Trophoblast cell (in vitro differentiated cells and primary cell): ENCODE measurements at regions not wholly inside any gene's neighbourhood (a gene's known extent, or its start where the extent isn't known, plus 50 kb on each side); places are given as distances from the start of the nearest gene placed in this dataset.

Experiments used
- DNase-seq, 2 donors: peaks; one replicate each; pipeline ENCODE4 v3.0.0-alpha.2; 2016
- H2AFZ ChIP-seq: 2 replicates; pipeline ENCODE4 v1.6.1; 2013; ENCODE audit warnings: low read length, moderate library complexity, mild to moderate bottlenecking; ENCODE audit not compliant: insufficient read depth, poor library complexity
- H2AK5ac ChIP-seq: 2 replicates; pipeline ENCODE4 v1.6.1; 2013; ENCODE audit warnings: mild to moderate bottlenecking, low read length
- H2BK120ac ChIP-seq: 2 replicates; pipeline ENCODE4 v1.6.1; 2013; ENCODE audit warnings: low read length, mild to moderate bottlenecking, moderate library complexity; ENCODE audit not compliant: insufficient read depth, poor library complexity
- H2BK12ac ChIP-seq: 2 replicates; pipeline ENCODE4 v1.6.1; 2013; ENCODE audit warnings: mild to moderate bottlenecking, low read length, moderate library complexity
- H2BK5ac ChIP-seq: 2 replicates; pipeline ENCODE4 v1.6.1; 2013; ENCODE audit warnings: low read length, low read depth, moderate library complexity, mild to moderate bottlenecking; ENCODE audit not compliant: poor library complexity
- H3K14ac ChIP-seq: 2 replicates; pipeline ENCODE4 v1.6.1; 2013; ENCODE audit warnings: mild to moderate bottlenecking, low read length
- H3K18ac ChIP-seq: 2 replicates; pipeline ENCODE4 v1.6.1; 2013; ENCODE audit warnings: mild to moderate bottlenecking, low read length
- H3K23ac ChIP-seq: 2 replicates; pipeline ENCODE4 v1.6.1; 2013; ENCODE audit warnings: low read length
- H3K27ac ChIP-seq: 2 replicates; pipeline ENCODE4 v1.5.1; 2013; ENCODE audit warnings: low read depth, mild to moderate bottlenecking, inconsistent platforms, low read length, moderate library complexity
- H3K27me3 ChIP-seq: 2 replicates; pipeline ENCODE4 v1.6.1; 2013; ENCODE audit warnings: inconsistent platforms, mild to moderate bottlenecking, low read length, moderate library complexity; ENCODE audit not compliant: insufficient read depth
- H3K36me3 ChIP-seq, 2 experiments: 1 replicate in 1 of 2; 2 replicates in 1 of 2; pipeline ENCODE4 v1.6.1; 2013; ENCODE audit warnings: low read length in 2 of 2, mild to moderate bottlenecking in 2 of 2, moderate library complexity in 1 of 2; ENCODE audit not compliant: insufficient read depth in 2 of 2, control insufficient read depth in 1 of 2
- H3K4ac ChIP-seq: 2 replicates; pipeline ENCODE4 v1.6.1; 2013; ENCODE audit warnings: low read depth, mild to moderate bottlenecking, low read length, moderate library complexity
- H3K4me1 ChIP-seq, 2 experiments: 1 replicate in 1 of 2; 2 replicates in 1 of 2; pipeline ENCODE4 v1.6.1; 2013; ENCODE audit warnings: low read length in 2 of 2, mild to moderate bottlenecking in 2 of 2, moderate library complexity in 1 of 2; ENCODE audit not compliant: insufficient read depth in 2 of 2, control insufficient read depth in 1 of 2
- H3K4me2 ChIP-seq: 2 replicates; pipeline ENCODE4 v1.6.1; 2013; ENCODE audit warnings: inconsistent platforms, mild to moderate bottlenecking, low read length, moderate library complexity
- H3K4me3 ChIP-seq: 2 replicates; pipeline ENCODE4 v1.5.1; 2013; ENCODE audit warnings: mild to moderate bottlenecking, low read depth, low read length, inconsistent platforms
- H3K79me1 ChIP-seq: one replicate; pipeline ENCODE4 v1.6.1; 2013; ENCODE audit warnings: low read length
- H3K79me2 ChIP-seq: 2 replicates; pipeline ENCODE4 v1.6.1; 2013; ENCODE audit warnings: low read length, mild to moderate bottlenecking; ENCODE audit not compliant: control insufficient read depth, insufficient read depth, poor library complexity
- H3K9ac ChIP-seq: 2 replicates; pipeline ENCODE4 v1.6.1; 2013; ENCODE audit warnings: mild to moderate bottlenecking, low read length
- H3K9me3 ChIP-seq: 2 replicates; pipeline ENCODE4 v1.6.1; 2013; ENCODE audit warnings: low read depth, mild to moderate bottlenecking, control low read depth, inconsistent platforms, low read length; ENCODE audit not compliant: insufficient read depth
- H4K12ac ChIP-seq: 2 replicates; pipeline ENCODE4 v1.6.1; 2013; ENCODE audit warnings: low read depth, mild to moderate bottlenecking, low read length, moderate library complexity
- H4K8ac ChIP-seq: 2 replicates; pipeline ENCODE4 v1.6.1; 2013; ENCODE audit warnings: low read depth, mild to moderate bottlenecking, low read length, moderate library complexity
- H4K91ac ChIP-seq: one replicate; pipeline ENCODE4 v1.6.1; 2013; ENCODE audit warnings: low read depth, mild to moderate bottlenecking, low read length, moderate library complexity
- WGBS: extraction: QIAGEN DNeasy Blood & Tissue Kit; methylation state at CpG from one replicate; pipeline ENCODE4 v1.1.7; 2013; ENCODE audit warnings: missing lambda C conversion rate; ENCODE audit not compliant: insufficient read length, insufficient coverage; ENCODE audit errors: extremely low coverage; 5-methylcytosine and 5-hydroxymethylcytosine counted together

DNA sequence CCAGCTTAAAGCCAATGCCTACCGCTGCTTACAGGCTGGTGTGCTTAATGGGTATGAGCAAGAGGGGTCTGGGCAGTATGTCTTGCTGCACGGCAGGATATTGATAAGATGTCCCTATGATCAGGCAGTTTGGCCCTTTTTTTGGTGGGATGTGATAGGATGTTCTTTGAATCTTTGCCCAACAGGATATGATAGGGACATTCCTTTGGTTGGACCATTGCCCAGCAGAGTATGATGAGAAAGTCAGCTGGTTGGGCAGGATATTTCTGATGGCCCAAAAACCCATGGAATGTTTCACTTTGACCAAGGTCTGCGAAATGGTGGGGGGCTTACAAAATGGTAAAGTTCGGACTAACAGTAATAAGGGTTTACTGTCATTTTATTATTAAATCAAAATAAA, 1060.6 kb downstream of the STIM2 start:
- DNase-seq, result no peak
- Histone ChIP-seq H2AK5ac (no peak overlapping the region), H3K27ac (no peak overlapping the region), H3K9ac (no peak overlapping the region), H4K91ac (no peak overlapping the region), H3K79me1 (no peaks in the 10 kb centered on the region), H3K23ac (no peak overlapping the region), H4K12ac (no peak overlapping the region), H3K27me3 (no peaks in the 10 kb centered on the region), H3K9me3 (no peaks in the 10 kb centered on the region), H3K4me1 (no peaks in the 10 kb centered on the region), H3K18ac (no peak overlapping the region), H2BK12ac (no peak overlapping the region), H2BK120ac (no peak overlapping the region), H3K4me3 (peak overlapping the region; percentile 54), H3K79me2 (no peaks in the 10 kb centered on the region), H2AFZ (no peak overlapping the region), H2BK5ac (no peak overlapping the region), H3K4ac (no peak overlapping the region), H3K4me2 (no peak overlapping the region), H4K8ac (no peak overlapping the region), H3K14ac (no peak overlapping the region), H3K36me3 (no peaks in the 10 kb centered on the region)
- no CpG with 5 or more reads among the region's 4 CpGs for WGBS

DNA sequence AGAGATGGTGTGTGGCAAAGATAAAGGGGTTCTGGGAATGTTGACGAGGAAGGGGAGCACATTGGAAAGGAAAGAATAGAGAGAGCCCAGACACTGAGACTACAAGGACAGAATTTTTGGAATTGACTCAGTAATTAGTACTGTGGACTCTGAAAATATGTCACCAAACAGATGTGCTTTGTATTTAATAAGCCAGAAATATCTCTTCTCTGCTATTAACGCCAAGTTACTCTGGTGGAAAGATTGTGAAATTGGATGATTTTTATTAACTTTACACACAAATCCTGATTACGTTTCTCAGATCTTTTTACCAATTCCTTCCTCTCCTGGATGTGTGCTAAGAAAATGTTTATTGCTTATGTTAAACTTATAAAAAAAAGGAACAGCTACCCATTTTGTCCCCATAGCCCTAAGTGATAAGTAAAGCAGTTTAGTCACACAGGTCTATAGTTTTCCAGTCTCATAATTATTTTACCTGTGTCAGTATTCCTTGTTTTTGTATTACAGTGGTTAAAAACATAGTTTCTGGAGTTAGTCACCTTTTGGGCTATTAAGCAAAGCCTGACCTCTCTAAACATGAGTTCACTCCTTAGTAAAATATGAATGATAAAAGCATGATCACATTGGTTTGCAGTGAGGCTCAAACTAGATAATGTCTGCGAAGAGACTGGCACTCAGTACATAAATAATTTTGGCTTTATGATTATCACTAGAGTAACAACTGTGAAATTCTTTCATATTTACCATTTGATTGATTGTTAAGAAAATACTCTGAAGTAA, 1068.3 kb downstream of the STIM2 start:
- no peak overlapping the region for H2BK5ac ChIP-seq
- WGBS, result no CpG with 5 or more reads among the region's 4 CpGs

GRCh38 chr4:27930291-27930690, 1069.7 kb downstream of the STIM2 start:
- Histone ChIP-seq H3K79me2 (no peaks in the 10 kb centered on the region), H3K79me1 (no peaks in the 10 kb centered on the region), H3K4me2 (no peak overlapping the region), H3K23ac (no peak overlapping the region), H3K14ac (no peak overlapping the region), H4K12ac (no peak overlapping the region), H3K4ac (no peak overlapping the region), H3K4me3 (no peak overlapping the region), H2BK5ac (no peak overlapping the region), H3K4me1 (no peaks in the 10 kb centered on the region), H3K27ac (no peak overlapping the region), H4K91ac (no peak overlapping the region), H3K9ac (no peak overlapping the region), H3K36me3 (no peaks in the 10 kb centered on the region), H2AK5ac (no peak overlapping the region), H2AFZ (no peak overlapping the region), H3K9me3 (no peaks in the 10 kb centered on the region), H2BK120ac (no peak overlapping the region), H3K27me3 (no peaks in the 10 kb centered on the region), H2BK12ac (no peak overlapping the region), H3K18ac (no peak overlapping the region), H4K8ac (no peak overlapping the region)
- no peak for DNase-seq
- no CpG with 5 or more reads among the region's 3 CpGs for WGBS

More for the DNA sequence above, 1068.3 kb downstream of the STIM2 start:
- no peak overlapping the region for H2AFZ ChIP-seq
- H3K18ac ChIP-seq, result no peak overlapping the region
- no peak overlapping the region for H4K8ac ChIP-seq
- H2AK5ac ChIP-seq, result no peak overlapping the region
- no peaks in the 10 kb centered on the region for H3K27me3 ChIP-seq
- no peaks in the 10 kb centered on the region for H3K79me2 ChIP-seq
- H3K4ac ChIP-seq, result no peak overlapping the region
- no peaks in the 10 kb centered on the region for H3K4me1 ChIP-seq
- no peak overlapping the region for H4K91ac ChIP-seq
- H3K79me1 ChIP-seq, result no peaks in the 10 kb centered on the region
- no peak overlapping the region for H3K4me2 ChIP-seq
- H4K12ac ChIP-seq, result no peak overlapping the region
- no peak for DNase-seq
- no peak overlapping the region for H3K4me3 ChIP-seq
- no peak overlapping the region for H2BK12ac ChIP-seq
- H3K9ac ChIP-seq, result no peak overlapping the region
- no peak overlapping the region for H2BK120ac ChIP-seq
- no peak overlapping the region for H3K23ac ChIP-seq
- H3K27ac ChIP-seq, result no peak overlapping the region
- no peaks in the 10 kb centered on the region for H3K36me3 ChIP-seq
- H3K14ac ChIP-seq, result no peak overlapping the region
- no peaks in the 10 kb centered on the region for H3K9me3 ChIP-seq

DNA sequence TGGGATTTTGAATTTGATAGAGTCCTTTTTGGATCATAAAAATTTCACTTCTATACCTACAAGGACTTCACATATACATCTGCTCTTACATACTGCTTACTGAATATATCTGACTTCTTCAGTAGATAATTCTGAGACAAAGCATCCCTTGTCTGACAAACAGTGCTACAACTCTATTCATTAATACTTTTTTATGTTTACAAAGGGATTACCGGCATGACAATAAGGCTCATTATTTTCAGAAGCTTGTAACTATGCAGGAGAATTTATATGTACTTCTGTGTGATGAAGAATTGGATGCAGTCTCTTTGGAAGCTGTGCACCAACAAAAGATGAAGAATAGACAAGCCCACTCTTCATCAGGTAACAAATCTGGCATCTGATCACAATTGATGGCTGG, 1070.3 kb downstream of the STIM2 start:
- Histone ChIP-seq H3K27me3 (no peaks in the 10 kb centered on the region), H3K4ac (no peak overlapping the region), H2AK5ac (no peak overlapping the region), H2BK120ac (no peak overlapping the region), H3K27ac (no peak overlapping the region), H3K36me3 (no peaks in the 10 kb centered on the region), H3K4me1 (no peaks in the 10 kb centered on the region), H3K4me2 (no peak overlapping the region), H4K8ac (no peak overlapping the region), H3K9ac (no peak overlapping the region), H4K91ac (no peak overlapping the region), H3K79me2 (no peaks in the 10 kb centered on the region), H3K9me3 (no peaks in the 10 kb centered on the region), H4K12ac (no peak overlapping the region), H2AFZ (no peak overlapping the region), H3K14ac (no peak overlapping the region), H2BK12ac (no peak overlapping the region), H3K79me1 (no peaks in the 10 kb centered on the region), H3K18ac (no peak overlapping the region), H2BK5ac (no peak overlapping the region), H3K23ac (no peak overlapping the region), H3K4me3 (no peak overlapping the region)
- no CpG with 5 or more reads among the region's 1 CpG for WGBS
- DNase-seq, result no peak
